Neural cell (in vitro differentiated cells): ENCODE measurements at regions not wholly inside any gene's neighbourhood (a gene's known extent, or its start where the extent isn't known, plus 50 kb on each side); places are given as distances from the start of the nearest gene placed in this dataset.

Experiments
- H2AFZ ChIP-seq: fragments of 200-600, 300-800 bp; sonication (generic), shearing (Covaris generic); 2 replicates; pipeline ENCODE4 v1.6.0; 2014; ENCODE audit warnings: low read depth, mild to moderate bottlenecking, antibody characterized with exemption, low read length, moderate library complexity
- H3F3A ChIP-seq: fragments of 200-600 bp; shearing (Covaris generic); 2 replicates; pipeline ENCODE4 v1.6.1; 2016; ENCODE audit warnings: mild to moderate bottlenecking, moderate library complexity, mixed read lengths, antibody characterized with exemption, low read length; ENCODE audit not compliant: insufficient read depth, poor library complexity, severe bottlenecking
- H3K27ac ChIP-seq: fragments of 200-600, 300-800 bp; sonication (generic), shearing (Covaris generic); 2 replicates; pipeline ENCODE4 v1.5.1; 2014; ENCODE audit warnings: mild to moderate bottlenecking, low read length, moderate library complexity
- H3K27me3 ChIP-seq: fragments of 300-800, 200-600 bp; sonication (generic), shearing (Covaris generic); 2 replicates; pipeline ENCODE4 v1.6.0; 2014; ENCODE audit warnings: mild to moderate bottlenecking, low read depth, low read length, moderate library complexity; ENCODE audit not compliant: insufficient read depth
- H3K36me3 ChIP-seq: fragments of 300-800, 200-600 bp; sonication (generic), shearing (Covaris generic); 2 replicates; pipeline ENCODE4 v1.5.1; 2014; ENCODE audit warnings: mild to moderate bottlenecking, antibody characterized with exemption, low read length, moderate library complexity; ENCODE audit not compliant: insufficient read depth
- H3K4me2 ChIP-seq: fragments of 300-800, 200-600 bp; sonication (generic), shearing (Covaris generic); 2 replicates; pipeline ENCODE4 v1.6.0; 2014; ENCODE audit warnings: mild to moderate bottlenecking, low read length
- H3K4me3 ChIP-seq: fragments of 300-800, 200-600 bp; sonication (generic), shearing (Covaris generic); 2 replicates; pipeline ENCODE4 v1.5.1; 2014; ENCODE audit warnings: mild to moderate bottlenecking, low read length, moderate library complexity
- H3K79me2 ChIP-seq: fragments of 200-600 bp; shearing (Covaris generic); replicated peaks from 2 replicates; pipeline ENCODE4 v1.6.0; 2014; ENCODE audit warnings: mild to moderate bottlenecking, low read length, moderate library complexity; ENCODE audit not compliant: insufficient read depth
- H3K9ac ChIP-seq: fragments of 300-800, 200-600 bp; sonication (generic), shearing (Covaris generic); 2 replicates; pipeline ENCODE4 v1.6.1; 2016; ENCODE audit warnings: mild to moderate bottlenecking, low read length, mixed read lengths
- H3K9me2 ChIP-seq: fragments of 200-600 bp; shearing (Covaris generic); 2 replicates; pipeline ENCODE4 v1.6.1; 2016; ENCODE audit warnings: mild to moderate bottlenecking, low read length, mixed read lengths; ENCODE audit not compliant: insufficient read depth
- H3K9me3 ChIP-seq: fragments of 200-600, 300-800 bp; sonication (generic), shearing (Covaris generic); 2 replicates; pipeline ENCODE4 v1.6.1; 2016; ENCODE audit warnings: mild to moderate bottlenecking, mixed run types, low read length, moderate library complexity, mixed read lengths
- H4K20me1 ChIP-seq: fragments of 200-600 bp; shearing (Covaris generic); 2 replicates; pipeline ENCODE4 v1.6.1; 2016; ENCODE audit warnings: mild to moderate bottlenecking, mixed run types; ENCODE audit not compliant: insufficient read depth
- EP300 ChIP-seq: fragments of 450-650 bp; conservative IDR thresholded peaks from 2 replicates; pipeline ENCODE4 v1.6.1; 2014; ENCODE audit warnings: antibody characterized with exemption, mild to moderate bottlenecking, moderate library complexity; ENCODE audit not compliant: poor library complexity, severe bottlenecking
- EZH2 ChIP-seq: fragments of 200-600, 300-800 bp; shearing (Covaris generic), sonication (generic); IDR thresholded peaks from 2 replicates; pipeline ENCODE4 v1.6.1; 2014; ENCODE audit warnings: antibody characterized with exemption, low read length, borderline replicate concordance, mild to moderate bottlenecking; ENCODE audit not compliant: insufficient read depth, poor library complexity, severe bottlenecking
- MXI1 ChIP-seq: fragments of 450-650 bp; conservative IDR thresholded peaks from 2 replicates; pipeline ENCODE4 v1.6.1; 2014; ENCODE audit warnings: antibody characterized with exemption, mild to moderate bottlenecking; ENCODE audit not compliant: poor library complexity, severe bottlenecking
- POLR2AphosphoS5 ChIP-seq: IDR thresholded peaks from 2 replicates; pipeline ENCODE4 v1.6.1; 2012
- RAD21 ChIP-seq: fragments of 450-650 bp; conservative IDR thresholded peaks from 2 replicates; pipeline ENCODE4 v1.6.1; 2014; ENCODE audit warnings: antibody characterized with exemption, mild to moderate bottlenecking, moderate library complexity
- REST ChIP-seq: IDR thresholded peaks from 2 replicates; pipeline ENCODE4 v1.6.1; 2012; ENCODE audit warnings: borderline replicate concordance
- SMC3 ChIP-seq: fragments of 450-650 bp; conservative IDR thresholded peaks from 2 replicates; pipeline ENCODE4 v1.6.1; 2014; ENCODE audit warnings: antibody characterized with exemption, mild to moderate bottlenecking, moderate library complexity; ENCODE audit not compliant: poor library complexity
- TAF1 ChIP-seq: IDR thresholded peaks from 2 replicates; pipeline ENCODE4 v1.6.1; 2012; ENCODE audit warnings: low read depth
- TF ChIP-seq, protein P1 (sequence below): fragments of 450-650 bp; IDR thresholded peaks from 2 replicates; pipeline ENCODE4 v1.5.1; 2014; ENCODE audit warnings: antibody characterized with exemption, mild to moderate bottlenecking, moderate library complexity; ENCODE audit not compliant: poor library complexity, severe bottlenecking

DNA sequence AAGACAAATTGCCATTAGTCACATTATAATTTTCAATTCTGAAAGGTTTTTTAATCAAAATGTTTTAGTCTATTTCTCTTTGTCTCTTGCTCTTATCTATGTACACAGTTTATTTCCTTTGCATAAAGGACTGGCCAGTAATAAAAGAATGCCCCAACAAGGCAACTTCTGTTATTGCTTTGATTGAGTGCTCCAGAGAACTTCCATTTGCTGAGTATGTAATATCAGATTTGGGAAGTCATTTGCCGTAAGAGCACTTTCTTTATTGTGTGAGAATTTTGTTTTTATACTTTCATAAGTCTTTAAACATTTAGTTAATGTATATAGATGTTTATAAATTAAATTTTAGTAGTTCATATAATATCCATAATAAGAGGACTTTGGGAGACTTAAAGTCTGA, 1140.4 kb downstream of the PCDH9 start:
- H3K79me2 ChIP-seq, result no peaks in the 10 kb centered on the region
- no peaks in the 10 kb centered on the region for H3K9me3 ChIP-seq
- no peak overlapping the region for H2AFZ ChIP-seq
- no peak overlapping the region for H3K27ac ChIP-seq
- H4K20me1 ChIP-seq, result no peaks in the 10 kb centered on the region
- H3F3A ChIP-seq, result no peaks in the 10 kb centered on the region
- H3K9ac ChIP-seq, result no peak overlapping the region
- no peaks in the 10 kb centered on the region for H3K9me2 ChIP-seq
- H3K36me3 ChIP-seq, result no peaks in the 10 kb centered on the region
- no peak overlapping the region for H3K4me2 ChIP-seq
- no peaks in the 10 kb centered on the region for H3K27me3 ChIP-seq
- TF ChIP-seq REST (no peak), MXI1 (no peak), RAD21 (no peak), EZH2 (no peak), EP300 (no peak), TAF1 (no peak), SMC3 (no peak), POLR2AphosphoS5 (no peak)
- TF ChIP-seq, protein P1, sequence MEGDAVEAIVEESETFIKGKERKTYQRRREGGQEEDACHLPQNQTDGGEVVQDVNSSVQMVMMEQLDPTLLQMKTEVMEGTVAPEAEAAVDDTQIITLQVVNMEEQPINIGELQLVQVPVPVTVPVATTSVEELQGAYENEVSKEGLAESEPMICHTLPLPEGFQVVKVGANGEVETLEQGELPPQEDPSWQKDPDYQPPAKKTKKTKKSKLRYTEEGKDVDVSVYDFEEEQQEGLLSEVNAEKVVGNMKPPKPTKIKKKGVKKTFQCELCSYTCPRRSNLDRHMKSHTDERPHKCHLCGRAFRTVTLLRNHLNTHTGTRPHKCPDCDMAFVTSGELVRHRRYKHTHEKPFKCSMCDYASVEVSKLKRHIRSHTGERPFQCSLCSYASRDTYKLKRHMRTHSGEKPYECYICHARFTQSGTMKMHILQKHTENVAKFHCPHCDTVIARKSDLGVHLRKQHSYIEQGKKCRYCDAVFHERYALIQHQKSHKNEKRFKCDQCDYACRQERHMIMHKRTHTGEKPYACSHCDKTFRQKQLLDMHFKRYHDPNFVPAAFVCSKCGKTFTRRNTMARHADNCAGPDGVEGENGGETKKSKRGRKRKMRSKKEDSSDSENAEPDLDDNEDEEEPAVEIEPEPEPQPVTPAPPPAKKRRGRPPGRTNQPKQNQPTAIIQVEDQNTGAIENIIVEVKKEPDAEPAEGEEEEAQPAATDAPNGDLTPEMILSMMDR, result no peak
- H3K4me3 ChIP-seq, result no peak overlapping the region

DNA sequence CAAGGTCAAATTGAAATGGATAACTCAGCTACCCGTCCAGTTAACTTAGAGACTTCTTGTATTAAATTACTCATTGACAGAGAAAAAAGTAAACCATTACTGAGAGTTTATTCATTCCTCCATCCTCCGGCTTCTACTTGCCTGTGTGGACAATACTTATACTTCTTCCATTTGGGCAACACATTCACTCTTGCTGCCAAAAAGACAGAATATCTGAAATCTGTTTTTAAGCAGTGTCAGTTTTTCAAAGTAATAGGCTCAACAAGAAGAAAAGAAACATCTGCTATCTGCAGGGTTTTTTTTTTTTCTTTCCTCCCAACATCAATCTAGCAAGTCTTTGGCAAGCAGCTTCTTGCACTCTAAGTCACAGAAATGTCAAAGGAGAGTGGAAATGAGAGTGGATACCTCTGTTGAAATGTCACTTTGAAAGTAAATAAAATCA, 1142.8 kb downstream of the PCDH9 start:
- no peaks in the 10 kb centered on the region for H3K9me2 ChIP-seq
- no peaks in the 10 kb centered on the region for H4K20me1 ChIP-seq
- H3F3A ChIP-seq, result no peaks in the 10 kb centered on the region
- no peaks in the 10 kb centered on the region for H3K9me3 ChIP-seq
- H2AFZ ChIP-seq, result no peak overlapping the region
- no peaks in the 10 kb centered on the region for H3K36me3 ChIP-seq
- H3K27ac ChIP-seq, result no peak overlapping the region
- H3K79me2 ChIP-seq, result no peaks in the 10 kb centered on the region
- no peak overlapping the region for H3K4me3 ChIP-seq
- no peak for TF ChIP-seq TAF1
- no peak for TF ChIP-seq EZH2
- TF ChIP-seq REST, result peak; percentile 23
- peak; percentile 90 for TF ChIP-seq EP300
- TF ChIP-seq, protein P1, result no peak
- no peak for TF ChIP-seq MXI1
- peak; percentile 58 for TF ChIP-seq POLR2AphosphoS5
- TF ChIP-seq SMC3, result no peak
- TF ChIP-seq RAD21, result no peak
- H3K4me2 ChIP-seq, result no peak overlapping the region
- H3K27me3 ChIP-seq, result no peaks in the 10 kb centered on the region
- no peak overlapping the region for H3K9ac ChIP-seq
